Chondrocyte (in vitro differentiated cells): ENCODE measurements at regions not wholly inside any gene's neighbourhood (a gene's known extent, or its start where the extent isn't known, plus 50 kb on each side); places are given as distances from the start of the nearest gene placed in this dataset.

Experiments
- DNase-seq: peaks from one replicate; pipeline ENCODE4 v3.0.0; 2021; ENCODE audit warnings: mixed read lengths, low spot score
- H3K27ac Mint-ChIP-seq: one replicate; pipeline ENCODE4 v1.8.0; 2021; ENCODE audit warnings: mild to moderate bottlenecking, moderate library complexity, mixed read lengths; ENCODE audit not compliant: unreplicated experiment
- H3K27me3 Mint-ChIP-seq: 2 replicates; pipeline ENCODE4 v1.8.0; 2021; ENCODE audit warnings: low read depth, mixed read lengths
- H3K36me3 Mint-ChIP-seq: 2 replicates; pipeline ENCODE4 v1.8.0; 2021; ENCODE audit warnings: low read depth, mixed read lengths
- H3K4me1 Mint-ChIP-seq: 2 replicates; pipeline ENCODE4 v1.8.0; 2021; ENCODE audit warnings: low read depth, mild to moderate bottlenecking, mixed read lengths
- H3K4me3 Mint-ChIP-seq: one replicate; pipeline ENCODE4 v1.8.0; 2021; ENCODE audit warnings: mild to moderate bottlenecking, moderate library complexity, mixed read lengths; ENCODE audit not compliant: unreplicated experiment
- H3K9me3 Mint-ChIP-seq: 2 replicates; pipeline ENCODE4 v1.8.0; 2021; ENCODE audit warnings: low read depth, mixed read lengths
- CTCF ChIP-seq: fragments of 200-600 bp; sonication (generic); IDR thresholded peaks from 2 replicates; pipeline ENCODE4 v1.5.0; 2021; ENCODE audit warnings: antibody characterized with exemption, mild to moderate bottlenecking, moderate library complexity

- TF ChIP-seq CTCF = no peak
- Mint-ChIP-seq H3K9me3 (peaks cover 9% of the 10 kb centered on the region), H3K27ac (no peak overlapping the region)
These were observed 251.4 kb downstream of the CETN3 start for GRCh38 chr5:90158131-90158530.

GRCh38 chr5:90153031-90153430 is 256.5 kb downstream of the CETN3 start:
- Mint-ChIP-seq H3K9me3 (peaks cover 28% of the 10 kb centered on the region), H3K27ac (peak overlapping the region; percentile 12), H3K4me1 (peaks cover 11% of the 10 kb centered on the region), H3K36me3 (peaks cover 8% of the 10 kb centered on the region), H3K27me3 (no peaks in the 10 kb centered on the region), H3K4me3 (no peak overlapping the region)
- no peak for DNase-seq
- no peak for TF ChIP-seq CTCF

More at GRCh38 chr5:90158131-90158530, 251.4 kb downstream of the CETN3 start:
- no peak overlapping the region for H3K4me3 Mint-ChIP-seq
- H3K27me3 Mint-ChIP-seq = no peaks in the 10 kb centered on the region
- peaks cover 4% of the 10 kb centered on the region for H3K36me3 Mint-ChIP-seq
- H3K4me1 Mint-ChIP-seq = peaks cover 19% of the 10 kb centered on the region
- DNase-seq = no peak

- TF ChIP-seq CTCF = no peak
- H3K9me3 Mint-ChIP-seq = peaks cover 18% of the 10 kb centered on the region
These were observed 264.8 kb downstream of the CETN3 start for GRCh38 chr5:90144625-90145327.

GRCh38 chr5:90142541-90142940 is 267.0 kb downstream of the CETN3 start:
- no peak for DNase-seq
- no peaks in the 10 kb centered on the region for H3K27me3 Mint-ChIP-seq
- H3K27ac Mint-ChIP-seq = no peak overlapping the region
- H3K36me3 Mint-ChIP-seq = no peaks in the 10 kb centered on the region
- H3K9me3 Mint-ChIP-seq = peaks cover 3% of the 10 kb centered on the region
- no peak for TF ChIP-seq CTCF
- no peak overlapping the region for H3K4me3 Mint-ChIP-seq
- peaks cover 4% of the 10 kb centered on the region for H3K4me1 Mint-ChIP-seq

More at GRCh38 chr5:90144625-90145327, 264.8 kb downstream of the CETN3 start:
- Mint-ChIP-seq H3K27me3 (no peaks in the 10 kb centered on the region), H3K36me3 (peaks cover 5% of the 10 kb centered on the region), H3K4me1 (peaks cover 4% of the 10 kb centered on the region), H3K27ac (no peak overlapping the region), H3K4me3 (no peak overlapping the region)
- no peak for DNase-seq

- H3K4me1 Mint-ChIP-seq = peaks cover 4% of the 10 kb centered on the region
- H3K27me3 Mint-ChIP-seq = no peaks in the 10 kb centered on the region
- no peak for DNase-seq
- no peak overlapping the region for H3K4me3 Mint-ChIP-seq
- peaks cover 3% of the 10 kb centered on the region for H3K9me3 Mint-ChIP-seq
- no peak overlapping the region for H3K27ac Mint-ChIP-seq
- H3K36me3 Mint-ChIP-seq = no peaks in the 10 kb centered on the region
- TF ChIP-seq CTCF = no peak
These were observed 267.6 kb downstream of the CETN3 start for GRCh38 chr5:90141984-90142383.
